PFSK-1 (cell line): ENCODE measurements at regions not wholly inside any gene's neighbourhood (a gene's known extent, or its start where the extent isn't known, plus 50 kb on each side); places are given as distances from the start of the nearest gene placed in this dataset.

Experiments used
- FOXP2 ChIP-seq: optimal IDR thresholded peaks from 2 replicates; pipeline ENCODE3; 2011; ENCODE audit warnings: borderline replicate concordance, control low read depth, inconsistent platforms; ENCODE audit not compliant: insufficient read depth; ENCODE audit errors: extremely low read length, extremely low read depth
- POLR2AphosphoS5 ChIP-seq: IDR thresholded peaks from 2 replicates; pipeline ENCODE4 v1.6.1; 2012; ENCODE audit warnings: low read depth, mild to moderate bottlenecking, control low read depth, low read length, moderate library complexity
- SIN3A ChIP-seq: IDR thresholded peaks from 2 replicates; pipeline ENCODE4 v1.6.1; 2012; ENCODE audit warnings: mild to moderate bottlenecking, low read length, moderate library complexity, borderline replicate concordance; ENCODE audit not compliant: insufficient read depth
- TAF1 ChIP-seq: IDR thresholded peaks from 2 replicates; pipeline ENCODE4 v1.6.1; 2012; ENCODE audit warnings: low read length, control low read depth, borderline replicate concordance; ENCODE audit not compliant: insufficient read depth
- TF ChIP-seq, protein P1 (sequence below), 2 experiments: IDR thresholded peaks; 2 replicates each; pipeline versions ENCODE4 v1.6.1 to v1.8.0; 2011 to 2012; ENCODE audit warnings: low read depth in 2 of 2, low read length in 2 of 2, control low read depth in 1 of 2, inconsistent platforms in 1 of 2, mild to moderate bottlenecking in 1 of 2, moderate library complexity in 1 of 2; ENCODE audit not compliant: insufficient read depth in 1 of 2

DNA sequence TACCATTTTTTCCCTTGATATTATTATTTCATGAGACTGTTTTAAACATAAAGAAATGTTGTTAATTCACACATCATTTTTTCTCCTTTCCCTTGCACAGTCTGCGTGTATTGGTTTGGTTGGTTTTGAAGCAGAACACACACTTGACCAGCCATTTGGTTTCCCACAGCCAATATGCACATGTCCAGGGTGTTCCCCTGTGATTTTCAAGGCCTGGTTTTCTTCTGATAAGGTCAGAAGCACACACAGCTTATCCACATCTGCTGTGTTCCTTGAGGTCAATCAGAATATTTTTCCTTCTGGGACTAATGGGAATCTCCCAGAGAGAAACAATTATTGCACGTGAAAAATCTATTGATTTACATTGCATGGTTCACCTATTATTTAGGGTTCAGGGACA lies 103.2 kb upstream of the EFEMP1 start:
- no peak for TF ChIP-seq POLR2AphosphoS5
- TF ChIP-seq, protein P1, sequence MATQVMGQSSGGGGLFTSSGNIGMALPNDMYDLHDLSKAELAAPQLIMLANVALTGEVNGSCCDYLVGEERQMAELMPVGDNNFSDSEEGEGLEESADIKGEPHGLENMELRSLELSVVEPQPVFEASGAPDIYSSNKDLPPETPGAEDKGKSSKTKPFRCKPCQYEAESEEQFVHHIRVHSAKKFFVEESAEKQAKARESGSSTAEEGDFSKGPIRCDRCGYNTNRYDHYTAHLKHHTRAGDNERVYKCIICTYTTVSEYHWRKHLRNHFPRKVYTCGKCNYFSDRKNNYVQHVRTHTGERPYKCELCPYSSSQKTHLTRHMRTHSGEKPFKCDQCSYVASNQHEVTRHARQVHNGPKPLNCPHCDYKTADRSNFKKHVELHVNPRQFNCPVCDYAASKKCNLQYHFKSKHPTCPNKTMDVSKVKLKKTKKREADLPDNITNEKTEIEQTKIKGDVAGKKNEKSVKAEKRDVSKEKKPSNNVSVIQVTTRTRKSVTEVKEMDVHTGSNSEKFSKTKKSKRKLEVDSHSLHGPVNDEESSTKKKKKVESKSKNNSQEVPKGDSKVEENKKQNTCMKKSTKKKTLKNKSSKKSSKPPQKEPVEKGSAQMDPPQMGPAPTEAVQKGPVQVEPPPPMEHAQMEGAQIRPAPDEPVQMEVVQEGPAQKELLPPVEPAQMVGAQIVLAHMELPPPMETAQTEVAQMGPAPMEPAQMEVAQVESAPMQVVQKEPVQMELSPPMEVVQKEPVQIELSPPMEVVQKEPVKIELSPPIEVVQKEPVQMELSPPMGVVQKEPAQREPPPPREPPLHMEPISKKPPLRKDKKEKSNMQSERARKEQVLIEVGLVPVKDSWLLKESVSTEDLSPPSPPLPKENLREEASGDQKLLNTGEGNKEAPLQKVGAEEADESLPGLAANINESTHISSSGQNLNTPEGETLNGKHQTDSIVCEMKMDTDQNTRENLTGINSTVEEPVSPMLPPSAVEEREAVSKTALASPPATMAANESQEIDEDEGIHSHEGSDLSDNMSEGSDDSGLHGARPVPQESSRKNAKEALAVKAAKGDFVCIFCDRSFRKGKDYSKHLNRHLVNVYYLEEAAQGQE (IDR thresholded peaks at IDR 0.05; ENCODE audit: insufficient read depth in 1 of 2, low read depth in 2 of 2, low read length in 2 of 2) = no peak
- no peak for TF ChIP-seq TAF1
- no peak for TF ChIP-seq FOXP2
- no peak for TF ChIP-seq SIN3A
